GM19452 (cell line): ENCODE measurements at regions not wholly inside any gene's neighbourhood (a gene's known extent, or its start where the extent isn't known, plus 50 kb on each side); places are given as distances from the start of the nearest gene placed in this dataset.
"Not testable (repeated sequence)": the region's sequence is repeated elsewhere in the genome, so short reads cannot be mapped to it uniquely, and the experiment has no call there.

Source experiments
- ATAC-seq: cut with Tn5 transposase; IDR thresholded peaks from one replicate; pipeline ENCODE4 v1.9.1; 2021; ENCODE audit not compliant: unreplicated experiment

DNA sequence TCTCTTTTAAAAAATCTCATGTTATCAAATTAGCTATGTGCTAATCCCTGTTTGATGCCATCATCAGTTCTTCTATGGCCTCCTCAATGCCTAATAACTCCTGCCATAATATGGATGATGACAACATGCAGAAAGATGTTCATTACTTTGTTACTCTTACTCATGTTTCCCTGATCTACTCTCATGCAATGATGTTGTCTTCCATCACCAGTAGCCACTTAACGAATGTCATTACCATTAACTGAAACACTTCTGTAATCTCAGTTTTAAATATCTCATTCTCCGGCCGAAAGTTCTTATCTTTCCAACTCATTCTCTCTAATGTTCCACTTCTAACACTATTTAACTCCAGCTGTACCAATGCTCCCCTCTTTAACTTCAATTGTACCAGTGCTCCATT, 1187.7 kb downstream of the OTOL1 start:
- no peak for ATAC-seq

- no peak for ATAC-seq
Measured at GRCh38 chr3:162699291-162699690, 1202.7 kb downstream of the OTOL1 start.

- ATAC-seq = no peak
Measured at GRCh38 chr3:162701211-162701610, 1204.6 kb downstream of the OTOL1 start.

DNA sequence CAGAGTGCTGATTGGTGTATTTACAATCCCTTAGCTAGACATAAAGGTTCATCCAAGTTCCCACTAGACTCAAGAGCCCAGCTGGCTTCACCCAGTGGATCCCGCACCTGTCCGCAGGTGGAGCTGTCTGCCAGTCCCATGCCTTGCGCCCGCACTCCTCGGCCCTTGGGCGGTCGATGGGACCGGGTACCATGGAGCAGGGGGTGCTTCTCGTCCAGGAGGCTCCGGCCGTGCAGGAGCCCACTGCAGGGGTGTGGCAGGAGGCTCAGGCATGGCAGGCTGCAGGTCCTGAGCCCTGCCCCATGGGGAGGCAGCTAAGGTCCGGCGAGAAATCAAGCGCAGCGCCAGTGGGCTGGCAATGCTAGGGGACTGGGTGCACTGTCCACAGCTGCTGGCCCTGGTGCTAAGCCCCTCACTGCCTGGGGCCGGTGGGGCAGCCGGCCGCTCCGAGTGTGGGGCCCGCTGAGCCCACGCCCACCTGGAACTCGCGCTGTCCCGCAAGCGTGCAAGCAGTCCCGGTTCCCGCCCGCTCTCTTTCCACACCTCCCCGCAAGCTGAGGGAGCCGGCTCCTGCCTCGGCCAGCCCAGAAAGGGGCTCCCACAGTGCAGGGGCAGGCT, 1206.3 kb downstream of the OTOL1 start:
- ATAC-seq = no peak

DNA sequence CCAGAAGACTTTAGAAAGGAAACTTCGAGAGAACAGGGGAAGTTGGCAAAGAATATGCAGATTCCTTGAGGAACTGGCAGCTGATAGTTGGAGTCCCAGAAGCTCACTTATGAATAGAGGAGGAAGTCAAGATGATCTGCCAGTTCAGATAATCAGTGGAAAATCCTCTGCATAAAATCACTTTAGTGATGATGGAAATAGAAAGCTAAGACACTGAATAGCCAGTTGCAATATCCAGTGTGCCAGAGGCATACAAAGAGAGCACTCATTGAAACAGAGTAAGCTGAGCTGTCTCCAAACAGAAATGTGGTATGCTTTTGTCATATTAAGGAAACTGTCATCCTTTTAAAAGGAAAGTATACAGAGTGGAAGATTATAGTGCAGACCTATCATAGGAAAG, 1207.6 kb downstream of the OTOL1 start:
- ATAC-seq = no peak

DNA sequence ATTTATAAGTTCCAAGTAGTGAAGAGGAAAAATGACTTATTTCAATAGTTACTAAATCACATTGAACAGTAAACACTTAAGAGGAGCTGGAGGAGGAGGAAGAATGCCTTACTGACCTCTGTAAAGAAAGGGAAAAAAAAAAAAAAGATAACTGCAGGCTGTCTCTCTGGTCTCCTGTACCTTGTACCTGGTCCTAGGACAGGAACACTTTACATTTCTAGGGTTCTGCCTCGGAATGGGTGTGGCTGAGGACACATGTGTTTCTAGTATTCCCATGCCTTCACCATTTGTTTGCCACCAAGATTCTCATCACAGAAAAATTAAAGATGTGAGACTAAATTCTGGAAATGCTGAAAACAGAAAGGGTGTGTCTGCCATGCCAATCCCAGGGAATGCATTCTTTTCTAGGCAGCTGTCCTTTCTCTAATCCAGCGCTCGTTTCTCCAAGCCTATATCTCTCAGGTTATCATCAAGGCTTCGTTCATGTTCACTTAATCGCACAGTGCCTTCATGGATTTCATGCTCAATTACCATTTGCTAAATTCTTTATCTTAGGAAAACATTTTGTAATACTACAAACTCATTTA, 1208.3 kb downstream of the OTOL1 start:
- no peak for ATAC-seq

DNA sequence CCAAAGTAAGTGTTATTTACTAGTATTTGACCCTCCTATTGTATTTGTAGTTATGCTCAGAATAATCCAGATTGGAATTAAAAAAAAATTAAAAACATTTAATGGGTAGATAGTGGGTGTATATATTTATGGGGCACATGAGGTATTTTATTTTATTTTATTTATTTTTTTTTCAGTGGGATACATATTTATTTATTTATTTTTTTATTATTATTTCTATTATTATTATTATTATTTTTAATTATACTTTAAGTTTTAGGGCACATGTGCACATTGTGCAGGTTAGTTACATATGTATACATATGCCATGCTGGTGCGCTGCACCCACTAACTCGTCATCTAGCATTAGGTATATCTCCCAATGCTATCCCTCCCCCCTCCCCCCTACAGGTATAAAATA, 1211.8 kb downstream of the OTOL1 start:
- not testable (repeated sequence) for ATAC-seq

DNA sequence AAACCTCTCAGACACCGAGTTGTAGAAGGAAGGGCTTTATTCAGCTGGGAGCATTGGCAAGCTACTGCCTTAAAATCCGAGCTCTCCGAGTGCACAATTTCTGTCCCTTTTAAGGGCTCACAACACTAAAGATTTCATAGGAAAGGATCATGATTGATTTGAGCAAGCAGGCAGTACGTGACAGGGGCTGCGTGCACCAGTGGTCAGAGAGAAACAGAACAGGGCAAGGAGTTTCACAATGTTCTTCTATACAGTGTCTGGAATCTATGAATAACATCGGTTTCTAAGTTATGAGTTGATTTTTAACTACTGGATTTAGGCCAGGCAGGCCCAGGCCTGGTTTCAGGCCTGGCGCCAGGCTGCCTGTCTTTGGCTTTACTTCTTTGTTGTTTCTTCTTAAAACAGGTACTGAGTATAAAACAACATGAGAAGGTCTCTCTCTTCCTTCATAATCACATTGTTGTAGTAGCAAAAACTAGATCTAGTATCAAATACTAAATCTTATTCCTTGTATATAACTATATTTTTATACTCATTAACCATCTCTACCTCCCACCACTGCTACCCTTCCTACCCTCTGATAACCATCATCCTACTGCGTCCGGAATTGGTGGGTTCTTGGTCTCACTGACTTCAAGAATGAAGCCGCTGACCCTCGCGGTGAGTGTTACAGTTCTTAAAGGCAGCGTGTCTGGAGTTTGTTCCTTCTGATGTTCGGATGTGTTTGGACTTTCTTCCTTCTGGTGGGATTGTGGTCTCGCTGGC, 1212.5 kb downstream of the OTOL1 start:
- ATAC-seq = not testable (repeated sequence)

- ATAC-seq = no peak
Measured at GRCh38 chr3:162710332-162711112, 1213.9 kb downstream of the OTOL1 start.

- not testable (repeated sequence) for ATAC-seq
Measured at GRCh38 chr3:162717074-162717473, 1220.5 kb downstream of the OTOL1 start.

DNA sequence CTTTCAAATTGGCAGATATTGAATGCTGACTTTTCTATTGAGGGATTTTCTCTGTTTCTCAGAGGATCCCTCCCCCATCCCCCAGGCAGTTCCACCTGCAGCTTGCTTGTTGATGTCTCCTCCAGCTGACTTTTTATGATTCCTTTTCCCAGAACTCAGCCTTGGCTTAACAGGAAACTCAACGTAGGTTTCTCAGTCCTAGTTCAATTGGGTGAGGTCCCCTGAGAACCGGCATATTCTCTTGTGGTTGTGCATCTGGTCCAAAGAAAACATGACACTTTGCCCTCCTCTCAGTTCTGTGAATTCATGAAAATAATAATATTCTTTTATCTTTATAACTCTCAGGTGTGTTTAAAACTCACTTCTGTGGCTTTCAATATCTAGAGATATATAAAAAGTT, 1222.1 kb downstream of the OTOL1 start:
- no peak for ATAC-seq

DNA sequence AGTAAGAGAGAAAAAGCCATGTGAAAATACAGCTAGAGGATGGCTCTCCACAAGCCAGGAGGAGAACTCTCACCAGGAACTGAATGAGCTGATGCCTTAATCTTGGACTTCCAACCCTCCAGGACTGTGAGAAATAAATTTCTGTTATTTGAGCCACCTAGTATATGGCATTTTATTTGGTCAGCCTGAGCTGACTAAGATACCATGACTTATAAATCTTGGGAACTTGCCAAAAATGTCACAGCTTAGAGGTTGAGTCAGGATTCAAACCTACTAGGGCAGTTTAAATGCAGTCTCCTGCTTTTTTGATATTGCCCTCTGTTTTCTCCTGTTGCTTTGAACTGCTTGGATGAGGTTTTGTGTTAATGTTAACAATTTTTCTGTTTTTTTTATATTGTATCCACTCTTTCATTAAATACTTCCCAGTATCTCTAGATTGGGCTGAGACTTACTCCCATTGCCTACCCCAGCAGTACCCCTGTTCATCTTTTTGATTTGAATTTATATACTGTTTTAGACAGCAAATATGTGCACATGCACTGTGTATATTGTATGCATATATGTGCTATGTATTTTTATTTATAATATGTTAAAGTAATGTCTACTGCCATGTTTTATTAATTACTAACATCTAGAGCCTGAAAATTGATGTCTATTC, 1223.2 kb downstream of the OTOL1 start:
- no peak for ATAC-seq

GRCh38 chr3:162721736-162722135, 1225.1 kb downstream of the OTOL1 start:
- ATAC-seq = no peak

DNA sequence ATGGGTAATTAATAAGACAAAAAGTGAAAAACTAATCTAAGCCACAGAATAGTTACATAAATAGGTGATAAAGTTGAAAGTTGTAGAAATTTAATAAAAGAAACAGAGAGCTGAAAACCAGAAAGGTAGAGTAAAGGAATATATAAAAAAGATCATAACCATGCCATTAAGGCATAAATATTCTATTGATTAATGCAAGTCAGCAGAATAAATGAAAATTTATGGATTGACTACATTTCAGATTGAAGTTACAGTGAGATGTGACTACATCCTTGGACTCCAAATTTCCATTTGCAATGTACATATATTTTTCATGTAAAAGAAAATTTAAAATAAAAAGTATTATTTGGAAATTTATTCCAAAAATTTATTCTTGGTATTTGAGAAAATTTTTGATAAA, 1225.7 kb downstream of the OTOL1 start:
- no peak for ATAC-seq

- not testable (repeated sequence) for ATAC-seq
Measured at GRCh38 chr3:162722796-162723195, 1226.2 kb downstream of the OTOL1 start.

DNA sequence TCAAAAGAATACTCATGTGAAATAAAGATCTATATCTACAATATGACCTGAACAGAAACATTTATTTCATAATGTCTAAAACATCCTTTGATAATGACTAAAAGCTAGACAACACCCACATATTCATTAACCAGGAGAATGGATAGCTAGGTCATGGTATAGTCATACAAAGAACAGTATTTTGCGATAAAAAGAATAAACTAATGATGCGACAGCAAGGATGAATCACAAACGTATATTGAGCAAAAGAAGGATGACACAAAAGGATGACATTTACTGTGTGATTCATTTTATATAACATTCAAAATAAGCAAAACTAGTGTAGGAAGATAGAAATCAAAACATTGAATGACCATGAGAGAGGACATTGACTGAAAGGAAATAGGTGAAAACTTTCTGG, 1233.1 kb downstream of the OTOL1 start:
- ATAC-seq = no peak

DNA sequence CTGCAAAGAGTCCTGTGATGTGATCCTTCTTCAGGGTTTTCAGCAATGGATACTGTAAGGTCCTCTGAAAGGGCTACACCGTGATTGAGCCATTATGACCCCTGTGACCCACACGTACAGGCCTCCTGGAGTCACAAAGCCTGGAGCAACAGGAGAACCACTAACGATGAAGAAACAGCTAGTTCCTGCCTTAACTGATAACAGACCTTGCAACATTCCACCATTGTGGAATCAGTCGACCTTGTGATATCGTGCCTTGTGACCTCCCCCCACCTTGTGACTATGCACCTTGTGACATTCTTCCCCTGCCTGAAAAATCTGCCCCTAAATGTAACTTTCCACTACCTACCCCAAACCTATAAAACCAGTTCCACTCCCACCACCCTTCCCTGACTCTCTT, 1235.4 kb downstream of the OTOL1 start:
- ATAC-seq = not testable (repeated sequence)

DNA sequence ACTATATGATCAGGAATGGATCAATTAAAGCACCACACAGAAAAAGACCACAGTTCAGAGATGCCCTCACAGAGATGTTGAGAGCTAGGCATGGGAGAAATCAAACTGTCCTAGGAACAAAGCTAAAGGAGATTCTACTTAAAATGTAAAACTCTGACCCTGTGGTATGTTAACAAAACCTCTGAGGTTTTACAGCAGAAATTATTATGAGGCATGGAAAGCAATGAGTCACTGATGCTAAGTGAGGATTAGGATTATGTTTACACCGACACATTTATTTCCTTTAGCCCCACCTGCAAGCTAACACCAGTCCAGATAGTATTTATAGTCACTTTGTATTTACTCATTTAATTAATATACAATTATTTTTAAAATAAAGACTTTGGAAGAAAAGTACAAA, 1242.2 kb downstream of the OTOL1 start:
- ATAC-seq = no peak

DNA sequence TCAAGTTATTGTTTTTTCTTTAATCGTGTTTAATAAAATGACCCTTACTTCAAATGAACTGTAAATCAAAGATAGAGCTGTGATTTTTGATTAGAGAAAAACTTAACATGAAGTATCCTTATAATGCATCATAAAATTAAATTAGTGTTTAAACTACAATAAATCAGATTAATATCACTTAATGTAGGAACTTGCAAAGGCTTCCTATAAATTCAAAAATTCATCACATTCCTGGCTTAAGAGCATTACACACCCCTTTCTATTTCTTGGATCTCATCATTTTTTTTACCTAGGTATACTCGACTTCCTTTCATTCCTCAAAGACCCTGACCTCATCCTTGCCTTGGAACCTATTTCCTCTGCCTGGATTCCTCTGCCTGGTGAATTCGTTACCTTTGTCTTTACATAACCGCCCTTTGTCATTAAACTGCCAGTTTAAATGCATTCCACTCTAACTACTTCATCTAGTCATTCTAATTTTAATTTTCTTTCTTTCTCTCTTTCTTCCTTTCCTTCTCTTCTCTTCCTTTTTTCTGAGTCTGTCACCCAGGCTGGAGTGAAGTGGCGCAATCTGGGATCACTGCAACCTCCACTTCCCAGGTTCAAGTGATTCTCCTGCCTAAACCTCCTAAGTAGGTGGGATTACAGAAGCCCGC, 1244.5 kb downstream of the OTOL1 start:
- no peak for ATAC-seq

DNA sequence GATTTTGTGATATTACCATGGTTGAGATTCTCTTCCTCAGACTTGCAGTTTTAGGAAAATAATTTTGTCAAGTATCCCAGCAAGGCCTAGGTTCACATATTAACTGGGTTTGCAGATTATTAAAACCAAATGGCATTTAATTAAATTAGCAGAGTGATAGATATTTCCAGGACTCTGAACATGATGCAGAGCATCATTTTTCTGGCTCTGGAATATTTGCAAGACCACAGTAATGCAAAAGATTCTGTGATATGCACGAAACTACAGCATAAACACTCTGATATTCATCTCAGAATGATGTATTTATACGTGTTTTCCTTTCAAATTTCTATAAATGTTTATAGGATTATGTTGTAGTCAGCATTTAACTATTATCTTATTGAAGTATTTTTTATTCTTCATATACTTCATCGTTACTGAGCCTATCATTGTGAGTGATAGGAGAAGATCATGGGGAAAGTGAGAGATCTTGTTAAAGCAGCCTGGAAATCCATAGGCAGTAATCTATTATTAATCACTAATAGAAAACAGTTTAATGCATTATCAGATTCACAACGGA, 1245.6 kb downstream of the OTOL1 start:
- ATAC-seq = no peak
